ENCODE measurements at regions not wholly inside any gene's neighbourhood (a gene's known extent, or its start where the extent isn't known, plus 50 kb on each side); places are given as distances from the start of the nearest gene placed in this dataset.
"Not testable (repeated sequence)": the region's sequence is repeated elsewhere in the genome, so short reads cannot be mapped to it uniquely, and the experiment has no call there.

DNA sequence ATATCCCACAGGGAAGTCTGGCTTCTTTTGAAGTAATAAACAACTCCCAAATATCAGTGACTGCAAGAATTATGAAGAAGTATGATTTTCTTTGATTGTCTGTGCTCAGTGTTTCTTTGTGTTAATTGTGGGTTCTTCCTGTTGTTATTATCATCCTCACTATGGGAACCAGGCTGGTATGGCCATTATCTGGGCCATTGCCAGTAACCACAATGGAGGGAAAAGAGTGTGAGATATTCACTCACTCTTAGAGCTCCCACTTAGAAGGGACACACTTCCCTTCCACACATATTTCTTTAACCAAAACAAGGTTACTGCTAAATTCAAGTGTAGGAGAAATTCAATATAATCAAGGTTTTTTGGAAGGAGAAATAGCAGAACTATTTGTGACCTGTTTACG, 503.7 kb downstream of the SLC6A15 start:
- TF ChIP-seq, protein P1, sequence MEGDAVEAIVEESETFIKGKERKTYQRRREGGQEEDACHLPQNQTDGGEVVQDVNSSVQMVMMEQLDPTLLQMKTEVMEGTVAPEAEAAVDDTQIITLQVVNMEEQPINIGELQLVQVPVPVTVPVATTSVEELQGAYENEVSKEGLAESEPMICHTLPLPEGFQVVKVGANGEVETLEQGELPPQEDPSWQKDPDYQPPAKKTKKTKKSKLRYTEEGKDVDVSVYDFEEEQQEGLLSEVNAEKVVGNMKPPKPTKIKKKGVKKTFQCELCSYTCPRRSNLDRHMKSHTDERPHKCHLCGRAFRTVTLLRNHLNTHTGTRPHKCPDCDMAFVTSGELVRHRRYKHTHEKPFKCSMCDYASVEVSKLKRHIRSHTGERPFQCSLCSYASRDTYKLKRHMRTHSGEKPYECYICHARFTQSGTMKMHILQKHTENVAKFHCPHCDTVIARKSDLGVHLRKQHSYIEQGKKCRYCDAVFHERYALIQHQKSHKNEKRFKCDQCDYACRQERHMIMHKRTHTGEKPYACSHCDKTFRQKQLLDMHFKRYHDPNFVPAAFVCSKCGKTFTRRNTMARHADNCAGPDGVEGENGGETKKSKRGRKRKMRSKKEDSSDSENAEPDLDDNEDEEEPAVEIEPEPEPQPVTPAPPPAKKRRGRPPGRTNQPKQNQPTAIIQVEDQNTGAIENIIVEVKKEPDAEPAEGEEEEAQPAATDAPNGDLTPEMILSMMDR (IDR thresholded peaks at IDR 0.05; ENCODE audit: low read depth, low read length, missing control alignments), result no peak
- H3K4me3 ChIP-seq (ENCODE audit: low read depth, low read length), result no peak overlapping the region
- peak; percentile 24 for DNase-seq (ENCODE audit: low read depth)
- in situ Hi-C loops (cut with HindIII; ENCODE audit: low sequenced_read_pairs), result no loop called here

- DNase-seq (ENCODE audit: low read depth); H3K4me3 ChIP-seq (ENCODE audit: low read depth, low read length); in situ Hi-C loops (cut with HindIII; ENCODE audit: low sequenced_read_pairs): not testable (repeated sequence)
These were observed 505.9 kb downstream of the SLC6A15 start for GRCh38 chr12:84406720-84407119.

GRCh38 chr12:84397846-84398245, 514.8 kb downstream of the SLC6A15 start:
- no peak overlapping the region for H3K4me3 ChIP-seq (ENCODE audit: low read depth, low read length)
- in situ Hi-C loops (cut with HindIII; ENCODE audit: low sequenced_read_pairs), result no loop called here
- TF ChIP-seq, protein P1 (IDR thresholded peaks at IDR 0.05; ENCODE audit: low read depth, low read length, missing control alignments), result no peak

GRCh38 chr12:84397263-84397662, 515.3 kb downstream of the SLC6A15 start:
- no peak for DNase-seq (ENCODE audit: low read depth)
- in situ Hi-C loops (cut with HindIII; ENCODE audit: low sequenced_read_pairs), result no loop called here
- TF ChIP-seq, protein P1 (IDR thresholded peaks at IDR 0.05; ENCODE audit: low read depth, low read length, missing control alignments), result no peak
- no peak overlapping the region for H3K4me3 ChIP-seq (ENCODE audit: low read depth, low read length)

More at GRCh38 chr12:84397846-84398245, 514.8 kb downstream of the SLC6A15 start:
- DNase-seq (ENCODE audit: low read depth), result no peak

GRCh38 chr12:84391176-84391575, 521.4 kb downstream of the SLC6A15 start:
- H3K4me3 ChIP-seq (ENCODE audit: low read depth, low read length); DNase-seq (ENCODE audit: low read depth); in situ Hi-C loops (cut with HindIII; ENCODE audit: low sequenced_read_pairs): not testable (repeated sequence)

- in situ Hi-C loops (cut with HindIII; ENCODE audit: low sequenced_read_pairs), result no loop called here
- no peak for DNase-seq (ENCODE audit: low read depth)
- no peak overlapping the region for H3K4me3 ChIP-seq (ENCODE audit: low read depth, low read length)
- TF ChIP-seq, protein P1 (IDR thresholded peaks at IDR 0.05; ENCODE audit: low read depth, low read length, missing control alignments), result no peak
These were observed 528.2 kb downstream of the SLC6A15 start for GRCh38 chr12:84384384-84384783.

DNA sequence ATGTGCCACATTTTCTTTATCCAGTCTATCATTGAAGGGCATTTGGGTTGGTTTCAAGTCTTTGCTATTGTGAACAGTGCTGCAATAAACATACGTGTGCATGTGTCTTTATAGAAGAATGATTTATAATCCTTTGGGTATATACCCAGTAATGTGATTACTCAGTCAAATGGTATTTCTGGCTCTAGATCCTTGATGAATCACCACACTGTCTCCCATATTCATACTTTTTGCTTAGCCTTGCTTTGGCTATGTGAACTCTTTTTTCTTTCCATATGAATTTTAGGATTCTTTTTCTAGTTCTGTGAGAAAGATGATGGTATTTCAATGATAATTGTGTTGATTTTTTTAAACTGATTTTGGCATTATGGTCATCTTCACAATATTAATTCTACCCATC, 530.1 kb downstream of the SLC6A15 start:
- DNase-seq (ENCODE audit: low read depth), result peak; percentile 9
- in situ Hi-C loops (cut with HindIII; ENCODE audit: low sequenced_read_pairs); H3K4me3 ChIP-seq (ENCODE audit: low read depth, low read length): not testable (repeated sequence)

DNA sequence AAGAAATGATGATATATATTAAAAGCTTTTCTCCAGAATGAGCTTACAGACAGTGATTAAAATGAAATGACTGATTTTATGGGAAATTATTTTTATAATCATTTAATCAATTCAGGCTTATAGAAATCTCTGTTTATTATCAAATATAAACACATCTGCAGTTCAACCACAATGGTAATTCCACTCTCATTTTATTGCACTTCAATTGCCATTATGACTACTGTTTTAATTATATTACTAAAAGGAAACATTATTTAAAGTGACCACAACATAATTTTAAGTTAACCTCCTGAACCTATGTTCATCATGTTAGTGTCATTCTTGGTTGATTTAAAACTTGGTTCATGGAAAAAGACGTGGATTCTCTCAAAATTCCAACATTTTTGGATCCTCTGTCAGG, 536.3 kb downstream of the SLC6A15 start:
- TF ChIP-seq, protein P1 (IDR thresholded peaks at IDR 0.05; ENCODE audit: low read depth, low read length, missing control alignments), result no peak
- in situ Hi-C loops (cut with HindIII; ENCODE audit: low sequenced_read_pairs), result no loop called here
- DNase-seq (ENCODE audit: low read depth), result no peak
- H3K4me3 ChIP-seq (ENCODE audit: low read depth, low read length), result no peak overlapping the region

Measured in astrocyte of the cerebellum (primary cell).